NB4 (cell line): ENCODE measurements at regions not wholly inside any gene's neighbourhood (a gene's known extent, or its start where the extent isn't known, plus 50 kb on each side); places are given as distances from the start of the nearest gene placed in this dataset.

ENCODE experiments used
- CTCF ChIP-seq: IDR thresholded peaks from one replicate; pipeline ENCODE4 v1.5.1; 2012; ENCODE audit warnings: low read depth, low read length
- MYC ChIP-seq: IDR thresholded peaks from 2 replicates; pipeline ENCODE4 v1.6.1; 2011; ENCODE audit warnings: low read depth, low read length
- POLR2A ChIP-seq: IDR thresholded peaks from 2 replicates; pipeline ENCODE4 v1.6.1; 2011; ENCODE audit warnings: mild to moderate bottlenecking; ENCODE audit not compliant: insufficient read length; ENCODE audit errors: extremely low read depth

- TF ChIP-seq CTCF (no peak), POLR2A (no peak), MYC (no peak)
These were observed 495.7 kb upstream of the CYLC2 start for GRCh38 chr9:102499468-102499867.
